ENCODE measurements at regions not wholly inside any gene's neighbourhood (a gene's known extent, or its start where the extent isn't known, plus 50 kb on each side); places are given as distances from the start of the nearest gene placed in this dataset.

- H3K4me1 ChIP-seq (ENCODE audit: control insufficient read depth in 3 of 3, insufficient read depth in 3 of 3, low read length in 3 of 3): no peaks in the 10 kb centered on the region
- no peak overlapping the region for H3K9ac ChIP-seq (ENCODE audit: low read depth in 1 of 3, low read length in 3 of 3)
- no peaks in the 10 kb centered on the region for H3K9me3 ChIP-seq (ENCODE audit: control insufficient read depth in 3 of 3, low read length in 3 of 3)
- H3K36me3 ChIP-seq (ENCODE audit: control insufficient read depth in 3 of 3, insufficient read depth in 3 of 3, low read length in 3 of 3): no peaks in the 10 kb centered on the region
- H3K27ac ChIP-seq (ENCODE audit: low read depth, low read length): no peak overlapping the region
- H3K27me3 ChIP-seq (ENCODE audit: control insufficient read depth in 3 of 3, insufficient read depth in 3 of 3, low read length in 3 of 3): no peaks in the 10 kb centered on the region
- no peak overlapping the region for H3K4me3 ChIP-seq (ENCODE audit: low read length in 3 of 3)
These were observed 104.0 kb upstream of the ACTBL2 start for GRCh38 chr5:57586649-57587048.

GRCh38 chr5:57582578-57583070, 100.0 kb upstream of the ACTBL2 start:
- no peak overlapping the region for H3K27ac ChIP-seq (ENCODE audit: low read depth, low read length)
- no peaks in the 10 kb centered on the region for H3K36me3 ChIP-seq (ENCODE audit: control insufficient read depth in 3 of 3, insufficient read depth in 3 of 3, low read length in 3 of 3)
- H3K4me1 ChIP-seq (ENCODE audit: control insufficient read depth in 3 of 3, insufficient read depth in 3 of 3, low read length in 3 of 3): no peaks in the 10 kb centered on the region
- H3K9ac ChIP-seq (ENCODE audit: low read depth in 1 of 3, low read length in 3 of 3): no peak overlapping the region
- H3K9me3 ChIP-seq (ENCODE audit: control insufficient read depth in 3 of 3, low read length in 3 of 3): no peaks in the 10 kb centered on the region
- H3K4me3 ChIP-seq (ENCODE audit: low read length in 3 of 3): no peak overlapping the region
- H3K27me3 ChIP-seq (ENCODE audit: control insufficient read depth in 3 of 3, insufficient read depth in 3 of 3, low read length in 3 of 3): no peaks in the 10 kb centered on the region

- no peaks in the 10 kb centered on the region for H3K36me3 ChIP-seq (ENCODE audit: control insufficient read depth in 3 of 3, insufficient read depth in 3 of 3, low read length in 3 of 3)
- no peaks in the 10 kb centered on the region for H3K4me1 ChIP-seq (ENCODE audit: control insufficient read depth in 3 of 3, insufficient read depth in 3 of 3, low read length in 3 of 3)
- no peaks in the 10 kb centered on the region for H3K9me3 ChIP-seq (ENCODE audit: control insufficient read depth in 3 of 3, low read length in 3 of 3)
- H3K27me3 ChIP-seq (ENCODE audit: control insufficient read depth in 3 of 3, insufficient read depth in 3 of 3, low read length in 3 of 3): no peaks in the 10 kb centered on the region
- no peak overlapping the region for H3K9ac ChIP-seq (ENCODE audit: low read depth in 1 of 3, low read length in 3 of 3)
- peak overlapping the region; percentile 27 for H3K27ac ChIP-seq (ENCODE audit: low read depth, low read length)
- H3K4me3 ChIP-seq (ENCODE audit: low read length in 3 of 3): no peak overlapping the region
These were observed 99.2 kb upstream of the ACTBL2 start for GRCh38 chr5:57581772-57582171.

GRCh38 chr5:57581222-57581621, 98.6 kb upstream of the ACTBL2 start:
- Histone ChIP-seq H3K4me3 (ENCODE audit: low read length in 3 of 3) (no peak overlapping the region), H3K27me3 (ENCODE audit: control insufficient read depth in 3 of 3, insufficient read depth in 3 of 3, low read length in 3 of 3) (no peaks in the 10 kb centered on the region), H3K9ac (ENCODE audit: low read depth in 1 of 3, low read length in 3 of 3) (no peak overlapping the region), H3K9me3 (ENCODE audit: control insufficient read depth in 3 of 3, low read length in 3 of 3) (no peaks in the 10 kb centered on the region), H3K27ac (ENCODE audit: low read depth, low read length) (no peak overlapping the region), H3K4me1 (ENCODE audit: control insufficient read depth in 3 of 3, insufficient read depth in 3 of 3, low read length in 3 of 3) (no peaks in the 10 kb centered on the region), H3K36me3 (ENCODE audit: control insufficient read depth in 3 of 3, insufficient read depth in 3 of 3, low read length in 3 of 3) (no peaks in the 10 kb centered on the region)

GRCh38 chr5:57577432-57578175, 95.0 kb upstream of the ACTBL2 start:
- Histone ChIP-seq H3K27me3 (ENCODE audit: control insufficient read depth in 3 of 3, insufficient read depth in 3 of 3, low read length in 3 of 3) (no peaks in the 10 kb centered on the region), H3K9me3 (ENCODE audit: control insufficient read depth in 3 of 3, low read length in 3 of 3) (no peaks in the 10 kb centered on the region), H3K27ac (ENCODE audit: low read depth, low read length) (no peak overlapping the region), H3K36me3 (ENCODE audit: control insufficient read depth in 3 of 3, insufficient read depth in 3 of 3, low read length in 3 of 3) (no peaks in the 10 kb centered on the region), H3K9ac (ENCODE audit: low read depth in 1 of 3, low read length in 3 of 3) (no peak overlapping the region), H3K4me1 (ENCODE audit: control insufficient read depth in 3 of 3, insufficient read depth in 3 of 3, low read length in 3 of 3) (no peaks in the 10 kb centered on the region), H3K4me3 (ENCODE audit: low read length in 3 of 3) (no peak overlapping the region)

GRCh38 chr5:57576317-57576716, 93.7 kb upstream of the ACTBL2 start:
- Histone ChIP-seq H3K9me3 (ENCODE audit: control insufficient read depth in 3 of 3, low read length in 3 of 3) (no peaks in the 10 kb centered on the region), H3K4me3 (ENCODE audit: low read length in 3 of 3) (no peak overlapping the region), H3K4me1 (ENCODE audit: control insufficient read depth in 3 of 3, insufficient read depth in 3 of 3, low read length in 3 of 3) (no peaks in the 10 kb centered on the region), H3K27ac (ENCODE audit: low read depth, low read length) (no peak overlapping the region), H3K36me3 (ENCODE audit: control insufficient read depth in 3 of 3, insufficient read depth in 3 of 3, low read length in 3 of 3) (no peaks in the 10 kb centered on the region), H3K27me3 (ENCODE audit: control insufficient read depth in 3 of 3, insufficient read depth in 3 of 3, low read length in 3 of 3) (no peaks in the 10 kb centered on the region), H3K9ac (ENCODE audit: low read depth in 1 of 3, low read length in 3 of 3) (no peak overlapping the region)

- no peaks in the 10 kb centered on the region for H3K36me3 ChIP-seq (ENCODE audit: control insufficient read depth in 3 of 3, insufficient read depth in 3 of 3, low read length in 3 of 3)
- H3K4me3 ChIP-seq (ENCODE audit: low read length in 3 of 3): no peak overlapping the region
- no peaks in the 10 kb centered on the region for H3K4me1 ChIP-seq (ENCODE audit: control insufficient read depth in 3 of 3, insufficient read depth in 3 of 3, low read length in 3 of 3)
- H3K9ac ChIP-seq (ENCODE audit: low read depth in 1 of 3, low read length in 3 of 3): no peak overlapping the region
- H3K27me3 ChIP-seq (ENCODE audit: control insufficient read depth in 3 of 3, insufficient read depth in 3 of 3, low read length in 3 of 3): no peaks in the 10 kb centered on the region
- no peaks in the 10 kb centered on the region for H3K9me3 ChIP-seq (ENCODE audit: control insufficient read depth in 3 of 3, low read length in 3 of 3)
- H3K27ac ChIP-seq (ENCODE audit: low read depth, low read length): no peak overlapping the region
These were observed 93.2 kb upstream of the ACTBL2 start for GRCh38 chr5:57575839-57576238.

- Histone ChIP-seq H3K4me3 (ENCODE audit: low read length in 3 of 3) (no peak overlapping the region), H3K36me3 (ENCODE audit: control insufficient read depth in 3 of 3, insufficient read depth in 3 of 3, low read length in 3 of 3) (no peaks in the 10 kb centered on the region), H3K27me3 (ENCODE audit: control insufficient read depth in 3 of 3, insufficient read depth in 3 of 3, low read length in 3 of 3) (no peaks in the 10 kb centered on the region), H3K27ac (ENCODE audit: low read depth, low read length) (no peak overlapping the region), H3K9ac (ENCODE audit: low read depth in 1 of 3, low read length in 3 of 3) (no peak overlapping the region), H3K9me3 (ENCODE audit: control insufficient read depth in 3 of 3, low read length in 3 of 3) (no peaks in the 10 kb centered on the region), H3K4me1 (ENCODE audit: control insufficient read depth in 3 of 3, insufficient read depth in 3 of 3, low read length in 3 of 3) (no peaks in the 10 kb centered on the region)
These were observed 89.8 kb upstream of the ACTBL2 start for GRCh38 chr5:57572461-57572860.

- no peaks in the 10 kb centered on the region for H3K4me1 ChIP-seq (ENCODE audit: control insufficient read depth in 3 of 3, insufficient read depth in 3 of 3, low read length in 3 of 3)
- H3K9me3 ChIP-seq (ENCODE audit: control insufficient read depth in 3 of 3, low read length in 3 of 3): no peaks in the 10 kb centered on the region
- H3K36me3 ChIP-seq (ENCODE audit: control insufficient read depth in 3 of 3, insufficient read depth in 3 of 3, low read length in 3 of 3): no peaks in the 10 kb centered on the region
- no peaks in the 10 kb centered on the region for H3K27me3 ChIP-seq (ENCODE audit: control insufficient read depth in 3 of 3, insufficient read depth in 3 of 3, low read length in 3 of 3)
- no peak overlapping the region for H3K9ac ChIP-seq (ENCODE audit: low read depth in 1 of 3, low read length in 3 of 3)
- no peak overlapping the region for H3K27ac ChIP-seq (ENCODE audit: low read depth, low read length)
- no peak overlapping the region for H3K4me3 ChIP-seq (ENCODE audit: low read length in 3 of 3)
These were observed 87.0 kb upstream of the ACTBL2 start for GRCh38 chr5:57569601-57570000.

GRCh38 chr5:57568136-57568535, 85.5 kb upstream of the ACTBL2 start:
- no peaks in the 10 kb centered on the region for H3K9me3 ChIP-seq (ENCODE audit: control insufficient read depth in 3 of 3, low read length in 3 of 3)
- H3K27ac ChIP-seq (ENCODE audit: low read depth, low read length): no peak overlapping the region
- H3K9ac ChIP-seq (ENCODE audit: low read depth in 1 of 3, low read length in 3 of 3): no peak overlapping the region
- no peaks in the 10 kb centered on the region for H3K4me1 ChIP-seq (ENCODE audit: control insufficient read depth in 3 of 3, insufficient read depth in 3 of 3, low read length in 3 of 3)
- no peaks in the 10 kb centered on the region for H3K27me3 ChIP-seq (ENCODE audit: control insufficient read depth in 3 of 3, insufficient read depth in 3 of 3, low read length in 3 of 3)
- no peak overlapping the region for H3K4me3 ChIP-seq (ENCODE audit: low read length in 3 of 3)
- H3K36me3 ChIP-seq (ENCODE audit: control insufficient read depth in 3 of 3, insufficient read depth in 3 of 3, low read length in 3 of 3): no peaks in the 10 kb centered on the region

Measured in skeletal muscle tissue (tissue), 3 donors.